Mesodermal cell (in vitro differentiated cells): ENCODE measurements at regions not wholly inside any gene's neighbourhood (a gene's known extent, or its start where the extent isn't known, plus 50 kb on each side); places are given as distances from the start of the nearest gene placed in this dataset.
A peak's percentile ranks its signal among the peaks of the same experiment; 100 is the strongest.

Source experiments
- H3K27ac ChIP-seq: 2 replicates; pipeline ENCODE4 v1.7.0; 2013; ENCODE audit warnings: mild to moderate bottlenecking, low read depth, low read length, moderate library complexity; ENCODE audit not compliant: severe bottlenecking
- H3K36me3 ChIP-seq: 2 replicates; pipeline ENCODE4 v1.7.1; 2013; ENCODE audit warnings: mild to moderate bottlenecking, low read length, moderate library complexity; ENCODE audit not compliant: control insufficient read depth, insufficient read depth
- H3K4me1 ChIP-seq: one replicate; pipeline ENCODE4 v1.7.1; 2013; ENCODE audit warnings: mild to moderate bottlenecking, low read length; ENCODE audit not compliant: insufficient read depth, control insufficient read depth, poor library complexity, severe bottlenecking
- H3K4me3 ChIP-seq: 2 replicates; pipeline ENCODE4 v1.7.0; 2013; ENCODE audit warnings: low read length, control low read depth, mild to moderate bottlenecking; ENCODE audit not compliant: insufficient read depth, poor library complexity, severe bottlenecking; ENCODE audit errors: extremely low read depth
- H3K9me3 ChIP-seq: 2 replicates; pipeline ENCODE4 v1.7.1; 2013; ENCODE audit warnings: mild to moderate bottlenecking, low read length, moderate library complexity; ENCODE audit not compliant: control insufficient read depth
- WGBS, 2 experiments: methylation state at CpG; one replicate each; pipeline ENCODE4 v1.1.5; 2013; ENCODE audit warnings: missing lambda C conversion rate in 2 of 2; ENCODE audit not compliant: insufficient coverage in 2 of 2; 5-methylcytosine and 5-hydroxymethylcytosine counted together

DNA sequence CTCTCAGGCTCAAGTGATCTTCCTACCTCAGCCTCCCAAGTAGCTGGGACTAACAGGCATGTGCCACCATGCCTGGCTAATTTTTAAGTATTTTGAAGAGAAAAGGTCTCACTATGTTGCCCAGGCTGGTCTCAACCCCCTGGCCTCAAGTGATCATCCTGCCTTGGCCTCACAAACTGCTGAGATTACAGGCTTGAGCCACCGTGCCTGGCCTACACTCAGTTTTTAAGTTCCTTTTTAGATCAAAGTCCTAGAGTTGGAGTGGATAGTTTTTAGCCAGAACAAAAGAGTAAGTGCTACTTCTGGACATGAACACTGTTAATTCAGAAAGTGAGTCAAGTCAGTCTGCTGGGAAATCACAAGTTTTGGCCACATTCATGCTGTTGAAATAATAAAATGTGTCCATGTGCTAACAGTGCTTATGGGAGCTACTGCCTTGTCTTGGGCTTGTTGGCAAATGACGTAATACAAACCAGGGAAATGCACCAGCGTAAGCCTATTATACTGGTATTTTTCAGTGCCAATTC, 84.2 kb downstream of the NDUFS5 start:
- H3K27ac ChIP-seq = peak overlapping the region; percentile 94
- H3K36me3 ChIP-seq = peaks cover 15% of the 10 kb centered on the region
- 100% methylated on average over 1 to 2 of the region's 3 CpGs for WGBS, 2 experiments
- H3K4me3 ChIP-seq = no peak overlapping the region
- peaks cover 36% of the 10 kb centered on the region for H3K4me1 ChIP-seq
- no peaks in the 10 kb centered on the region for H3K9me3 ChIP-seq

DNA sequence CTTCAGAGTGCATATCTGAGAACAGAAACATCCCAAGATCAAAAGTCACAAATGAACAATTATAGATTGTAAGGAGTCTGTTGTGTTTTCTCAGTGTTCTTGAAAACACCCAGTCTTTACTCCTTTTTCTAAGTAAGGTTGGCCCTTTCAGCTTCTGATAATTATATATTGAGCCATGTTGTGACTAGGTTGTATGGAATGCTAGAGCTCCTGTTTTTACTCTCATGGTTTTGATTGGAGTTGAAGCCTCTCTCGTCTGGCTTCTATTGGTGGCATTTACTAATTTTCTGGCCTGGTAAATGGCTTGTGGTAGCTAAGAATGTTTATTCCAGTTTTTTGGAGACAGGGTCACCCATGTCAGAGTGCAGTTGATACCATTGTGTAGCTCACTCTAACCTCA, 84.7 kb downstream of the NDUFS5 start:
- Histone ChIP-seq H3K4me3 (no peak overlapping the region), H3K27ac (peak overlapping the region; percentile 94), H3K4me1 (peaks cover 41% of the 10 kb centered on the region)

GRCh38 chr1:39113109-39113743, 87.1 kb downstream of the NDUFS5 start:
- Histone ChIP-seq H3K4me3 (no peak overlapping the region), H3K9me3 (no peaks in the 10 kb centered on the region), H3K36me3 (peaks cover 15% of the 10 kb centered on the region), H3K27ac (no peak overlapping the region), H3K4me1 (peaks cover 61% of the 10 kb centered on the region)
- WGBS, 2 experiments = no CpG with 5 or more reads among the region's 2 CpGs

More for the DNA sequence above, 84.7 kb downstream of the NDUFS5 start:
- WGBS, 2 experiments = no CpG with 5 or more reads among the region's 1 CpG
- no peaks in the 10 kb centered on the region for H3K9me3 ChIP-seq
- H3K36me3 ChIP-seq = peaks cover 15% of the 10 kb centered on the region

GRCh38 chr1:39115271-39116110, 89.0 kb upstream of the MACF1 start:
- Histone ChIP-seq H3K27ac (no peak overlapping the region), H3K4me1 (peaks cover 54% of the 10 kb centered on the region), H3K9me3 (no peaks in the 10 kb centered on the region), H3K4me3 (no peak overlapping the region), H3K36me3 (peaks cover 24% of the 10 kb centered on the region)
- 82 to 90% methylated on average over 4 of the region's 4 CpGs for WGBS, 2 experiments

DNA sequence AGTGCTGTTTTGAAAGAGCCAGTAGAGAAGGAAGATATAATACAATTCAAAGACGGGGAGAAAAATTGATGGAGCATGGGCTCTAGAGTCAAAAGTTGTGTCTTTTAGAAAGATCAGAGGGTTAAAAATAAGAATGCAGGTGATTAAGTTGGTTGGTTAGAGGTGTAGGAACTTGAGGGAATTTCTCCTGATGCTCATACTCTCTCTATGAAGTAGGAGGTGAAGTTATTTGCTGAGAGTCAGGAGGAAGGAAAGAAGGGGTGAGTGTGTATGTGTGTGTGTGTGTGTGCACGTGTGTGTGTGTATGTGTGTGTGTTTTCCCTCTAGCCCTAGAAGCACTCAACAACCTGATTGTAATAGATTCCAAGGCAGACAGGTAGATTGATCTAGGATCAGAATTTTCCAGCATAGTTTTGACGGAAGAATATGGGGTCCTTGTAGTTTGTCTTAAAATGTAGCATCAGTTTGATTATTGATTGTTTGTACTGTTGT, 88.3 kb upstream of the MACF1 start:
- H3K36me3 ChIP-seq = peaks cover 28% of the 10 kb centered on the region
- H3K4me1 ChIP-seq = peaks cover 52% of the 10 kb centered on the region
- WGBS, 2 experiments = 91 to 100% methylated on average over 1 to 3 of the region's 3 CpGs
- no peak overlapping the region for H3K4me3 ChIP-seq
- peak overlapping the region; percentile 63 for H3K27ac ChIP-seq
- no peaks in the 10 kb centered on the region for H3K9me3 ChIP-seq

GRCh38 chr1:39116860-39117728, 87.4 kb upstream of the MACF1 start:
- peaks cover 52% of the 10 kb centered on the region for H3K4me1 ChIP-seq
- no peak overlapping the region for H3K4me3 ChIP-seq
- WGBS, 2 experiments = 83 to 100% methylated on average over 2 to 3 of the region's 3 CpGs
- no peaks in the 10 kb centered on the region for H3K9me3 ChIP-seq
- peaks cover 35% of the 10 kb centered on the region for H3K36me3 ChIP-seq
- H3K27ac ChIP-seq = peak overlapping the region; percentile 63

GRCh38 chr1:39117899-39118450, 86.5 kb upstream of the MACF1 start:
- H3K4me3 ChIP-seq = no peak overlapping the region
- H3K9me3 ChIP-seq = no peaks in the 10 kb centered on the region
- peaks cover 35% of the 10 kb centered on the region for H3K36me3 ChIP-seq
- peak overlapping the region; percentile 63 for H3K27ac ChIP-seq
- 83% methylated on average over 1 of the region's 1 CpG; no CpG with 5 or more reads in 1 of the 2 experiments for WGBS, 2 experiments
- peaks cover 47% of the 10 kb centered on the region for H3K4me1 ChIP-seq

GRCh38 chr1:39122056-39122455, 82.4 kb upstream of the MACF1 start:
- H3K4me3 ChIP-seq = no peak overlapping the region
- peaks cover 19% of the 10 kb centered on the region for H3K4me1 ChIP-seq
- H3K9me3 ChIP-seq = no peaks in the 10 kb centered on the region
- H3K27ac ChIP-seq = no peak overlapping the region
- H3K36me3 ChIP-seq = peaks cover 56% of the 10 kb centered on the region
- WGBS, 2 experiments = 80 to 100% methylated on average over 1 to 3 of the region's 6 CpGs

- H3K27ac ChIP-seq = no peak overlapping the region
- WGBS, 2 experiments = no CpG with 5 or more reads among the region's 1 CpG
- H3K4me3 ChIP-seq = no peak overlapping the region
- peaks cover 13% of the 10 kb centered on the region for H3K4me1 ChIP-seq
- H3K36me3 ChIP-seq = peaks cover 73% of the 10 kb centered on the region
- no peaks in the 10 kb centered on the region for H3K9me3 ChIP-seq
These were observed 80.2 kb upstream of the MACF1 start for GRCh38 chr1:39124282-39124681.

DNA sequence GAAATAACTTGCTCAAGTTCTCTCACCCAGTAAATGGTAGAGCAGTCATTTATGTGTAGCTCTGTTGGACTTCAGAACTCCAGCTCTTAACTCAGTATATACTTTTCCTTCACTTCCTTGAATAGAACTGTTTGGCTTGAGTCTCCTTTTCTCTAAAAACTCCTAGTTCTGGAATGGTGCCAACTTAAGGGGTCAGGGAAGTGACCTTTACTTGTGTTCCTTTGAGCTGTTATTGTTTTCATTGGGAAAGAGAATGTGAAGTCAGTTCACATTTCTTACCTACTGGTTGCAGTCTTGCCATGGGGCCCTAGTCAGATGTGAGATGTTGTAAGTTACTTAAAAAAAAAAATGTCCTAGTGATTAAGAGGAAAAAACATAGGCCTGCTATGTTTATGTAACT, 77.0 kb upstream of the MACF1 start:
- Histone ChIP-seq H3K27ac (peak overlapping the region; percentile 36), H3K36me3 (peaks cover 50% of the 10 kb centered on the region), H3K9me3 (no peaks in the 10 kb centered on the region), H3K4me3 (no peak overlapping the region), H3K4me1 (peaks cover 44% of the 10 kb centered on the region)
